A673 (cell line): ENCODE measurements at regions not wholly inside any gene's neighbourhood (a gene's known extent, or its start where the extent isn't known, plus 50 kb on each side); places are given as distances from the start of the nearest gene placed in this dataset.

ENCODE experiments used
- BruUV-seq: library from RNA; stranded (reverse); fragments of 400-500 nt; replicated peaks from 2 replicates; lab custom pipeline; 2021; lab: Mats Ljungman, UMichigan
- CTCF ChIA-PET: fragments of 300-600 bp; sonication (Branson Sonifier 250); formaldehyde crosslinking; loops from one replicate; lab custom pipeline; 2022; ENCODE audit warnings: antibody characterized with exemption; lab: Charles Lee
- POLR2A ChIA-PET: fragments of 300-600 bp; sonication (Branson Sonifier 250); formaldehyde crosslinking; loops from one replicate; lab custom pipeline; 2022; ENCODE audit warnings: antibody characterized with exemption; ENCODE audit not compliant: low non-redundant PET; lab: Charles Lee
- DNase-seq: peaks from one replicate; pipeline ENCODE4 v3.0.0-alpha.2; 2015; ENCODE audit warnings: low spot score
- H3K27ac ChIP-seq: fragments of 200-600 bp; sonication (generic); 2 replicates; pipeline ENCODE4 v1.5.1; 2016; ENCODE audit warnings: mixed run types, low read depth, mild to moderate bottlenecking, mixed read lengths, antibody characterized with exemption, low read length; ENCODE audit not compliant: poor library complexity, severe bottlenecking
- H3K27me3 ChIP-seq: fragments of 200-600 bp; sonication (generic); replicated peaks from 2 replicates; pipeline ENCODE4 v1.6.1; 2017; ENCODE audit warnings: mixed run types, low read depth, mild to moderate bottlenecking, mixed read lengths, antibody characterized with exemption, low read length; ENCODE audit not compliant: insufficient read depth, poor library complexity
- H3K36me3 ChIP-seq: fragments of 200-600 bp; sonication (generic); 2 replicates; pipeline ENCODE4 v1.6.1; 2016; ENCODE audit warnings: mixed run types, mild to moderate bottlenecking, mixed read lengths, antibody characterized with exemption, low read length; ENCODE audit not compliant: insufficient read depth, poor library complexity, severe bottlenecking
- H3K4me1 ChIP-seq: fragments of 200-600 bp; sonication (generic); 2 replicates; pipeline ENCODE4 v1.6.1; 2017; ENCODE audit warnings: mixed run types, mild to moderate bottlenecking, mixed read lengths, antibody characterized with exemption, low read length; ENCODE audit not compliant: insufficient read depth, poor library complexity, severe bottlenecking
- H3K4me3 ChIP-seq: fragments of 200-600 bp; sonication (generic); 2 replicates; pipeline ENCODE4 v1.5.1; 2016; ENCODE audit warnings: low read depth, mixed run types, mild to moderate bottlenecking, mixed read lengths, low read length; ENCODE audit not compliant: poor library complexity, severe bottlenecking
- H3K9me3 ChIP-seq: fragments of 200-600 bp; sonication (generic); 2 replicates; pipeline ENCODE4 v1.6.1; 2016; ENCODE audit warnings: mixed run types, low read depth, mild to moderate bottlenecking, mixed read lengths, antibody characterized with exemption, low read length; ENCODE audit not compliant: poor library complexity, severe bottlenecking
- CTCF ChIP-seq: fragments of 300-800, 200-600 bp; sonication (generic); conservative IDR thresholded peaks from 2 replicates; pipeline ENCODE4 v1.5.1; 2017; ENCODE audit warnings: low read depth, mild to moderate bottlenecking, antibody characterized with exemption, low read length, moderate library complexity, mixed read lengths
- EZH2 ChIP-seq: fragments of 200-600 bp; sonication (generic); IDR thresholded peaks from 2 replicates; pipeline ENCODE4 v1.6.1; 2017; ENCODE audit warnings: borderline replicate concordance, low read depth, mild to moderate bottlenecking, mixed read lengths, antibody characterized with exemption, low read length; ENCODE audit not compliant: poor library complexity, severe bottlenecking
- intact Hi-C: fragments of 100-400 bp; cut with micrococcal nuclease; formaldehyde crosslinking; loops from one replicate; pipeline ENCODE4 v1.10.0; 2022; ENCODE audit not compliant: unreplicated experiment

GRCh38 chr16:79288066-79288465, 312.5 kb downstream of the MAF start:
- BruUV-seq, result no TSS peak
- H3K27ac ChIP-seq, result no peak overlapping the region
- intact Hi-C loops, result no loop called here

GRCh38 chr16:79287424-79287917, 313.1 kb downstream of the MAF start:
- peak; percentile 11 for DNase-seq
- ChIA-PET POLR2A (no interaction called here), CTCF (interaction anchor here (0.7 kb wide), 1 partner anchor 17 kb away, joined by 3 read pairs; no protein-coding TSS in a partner anchor)
- Histone ChIP-seq H3K36me3 (no peaks in the 10 kb centered on the region), H3K4me1 (no peaks in the 10 kb centered on the region), H3K27me3 (no peaks in the 10 kb centered on the region), H3K27ac (no peak overlapping the region), H3K9me3 (peaks cover 6% of the 10 kb centered on the region), H3K4me3 (peak overlapping the region; percentile 1)
- no TSS peak for BruUV-seq
- intact Hi-C loops, result no loop called here
- TF ChIP-seq EZH2 (no peak), CTCF (no peak)

More at GRCh38 chr16:79288066-79288465, 312.5 kb downstream of the MAF start:
- no peaks in the 10 kb centered on the region for H3K27me3 ChIP-seq
- no peak for TF ChIP-seq EZH2
- TF ChIP-seq CTCF, result no peak
- H3K9me3 ChIP-seq, result peaks cover 6% of the 10 kb centered on the region
- ChIA-PET POLR2A (no interaction called here), CTCF (no interaction called here)
- no peak for DNase-seq
- H3K36me3 ChIP-seq, result no peaks in the 10 kb centered on the region
- no peaks in the 10 kb centered on the region for H3K4me1 ChIP-seq
- no peak overlapping the region for H3K4me3 ChIP-seq

- CTCF ChIA-PET, result interaction anchor here (0.6 to 0.7 kb wide), 2 partner anchors 17 to 1294 kb away, joined by 3 read pairs; no protein-coding TSS in a partner anchor
- Histone ChIP-seq H3K4me3 (peak overlapping the region; percentile 1), H3K9me3 (peaks cover 6% of the 10 kb centered on the region), H3K27ac (no peak overlapping the region), H3K27me3 (no peaks in the 10 kb centered on the region), H3K36me3 (no peaks in the 10 kb centered on the region), H3K4me1 (no peaks in the 10 kb centered on the region)
- no TSS peak for BruUV-seq
- intact Hi-C loops, result no loop called here
- POLR2A ChIA-PET, result interaction anchor here (0.6 kb wide), 1 partner anchor 624 kb away, joined by 3 read pairs; no protein-coding TSS in a partner anchor
- TF ChIP-seq CTCF (no peak), EZH2 (no peak)
- peak; percentile 38 for DNase-seq
Observed at GRCh38 chr16:79286646-79287423, 313.7 kb downstream of the MAF start.
